ENCODE measurements at regions not wholly inside any gene's neighbourhood (a gene's known extent, or its start where the extent isn't known, plus 50 kb on each side); places are given as distances from the start of the nearest gene placed in this dataset.

DNA sequence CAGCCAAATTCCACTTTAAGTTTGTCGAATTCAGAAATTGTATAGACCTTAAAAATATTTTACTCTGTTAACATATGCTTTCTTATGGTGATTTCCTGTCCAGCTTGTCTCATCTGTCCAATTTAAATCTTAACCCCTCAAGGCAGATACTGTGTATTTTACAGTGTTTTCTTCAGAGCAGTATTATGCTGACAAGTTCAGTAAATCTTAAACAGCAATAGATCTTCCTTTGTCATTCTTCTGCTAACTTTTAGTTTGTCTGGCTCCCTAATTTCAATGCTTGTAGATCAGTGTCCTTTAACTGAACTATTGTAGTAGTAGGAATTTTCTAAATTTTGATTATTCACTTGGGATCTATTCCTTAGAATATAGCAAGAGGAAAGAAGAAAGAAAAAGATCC is 52.8 kb upstream of the MEIS1 start:
- no peak for DNase-seq (ENCODE audit: low read depth, low spot score)

DNA sequence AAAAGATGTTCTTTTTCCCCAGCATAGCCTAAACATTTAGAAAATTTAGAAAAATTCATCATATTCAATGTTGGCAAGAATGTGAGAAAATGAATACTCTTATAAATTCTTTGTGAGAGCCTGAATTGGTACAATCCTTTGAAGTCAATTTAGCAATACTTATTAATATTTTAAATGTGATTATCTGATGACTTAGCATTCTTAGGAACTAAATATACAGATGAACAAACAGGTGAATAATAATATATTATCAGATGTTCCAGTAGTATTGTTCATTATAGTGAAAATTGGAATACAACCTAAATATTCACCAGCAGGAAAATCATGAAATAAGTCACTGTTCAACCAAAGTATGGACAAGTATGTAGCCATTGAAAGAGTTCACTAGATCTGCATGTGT is 55.5 kb upstream of the MEIS1 start:
- no peak for DNase-seq (ENCODE audit: low read depth, low spot score)

GRCh38 chr2:66377832-66378231 is 57.1 kb upstream of the MEIS1 start:
- no peak for DNase-seq (ENCODE audit: low read depth, low spot score)

DNA sequence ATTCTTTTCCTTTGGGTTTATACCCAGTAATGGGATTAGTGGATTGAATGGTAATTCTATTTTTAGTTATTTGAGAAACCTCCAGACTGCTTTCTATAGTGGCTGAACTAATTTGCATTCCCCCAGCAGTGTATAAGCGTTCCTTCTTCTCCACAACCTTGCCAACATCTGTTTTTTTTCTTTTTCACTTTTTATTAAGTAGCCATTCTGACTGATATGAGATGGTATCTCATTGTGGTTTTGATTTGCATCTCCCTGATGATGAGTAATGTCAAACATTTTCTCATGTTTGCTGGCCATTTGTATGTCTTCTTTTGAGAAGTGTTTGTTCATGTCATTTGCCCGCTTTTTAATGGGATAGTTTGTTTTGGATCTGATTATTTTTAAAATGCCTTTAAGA is 64.1 kb upstream of the MEIS1 start:
- DNase-seq (ENCODE audit: low read depth, low spot score): no peak

GRCh38 chr2:66366619-66367018 is 68.3 kb upstream of the MEIS1 start:
- DNase-seq (ENCODE audit: low read depth, low spot score): no peak

DNA sequence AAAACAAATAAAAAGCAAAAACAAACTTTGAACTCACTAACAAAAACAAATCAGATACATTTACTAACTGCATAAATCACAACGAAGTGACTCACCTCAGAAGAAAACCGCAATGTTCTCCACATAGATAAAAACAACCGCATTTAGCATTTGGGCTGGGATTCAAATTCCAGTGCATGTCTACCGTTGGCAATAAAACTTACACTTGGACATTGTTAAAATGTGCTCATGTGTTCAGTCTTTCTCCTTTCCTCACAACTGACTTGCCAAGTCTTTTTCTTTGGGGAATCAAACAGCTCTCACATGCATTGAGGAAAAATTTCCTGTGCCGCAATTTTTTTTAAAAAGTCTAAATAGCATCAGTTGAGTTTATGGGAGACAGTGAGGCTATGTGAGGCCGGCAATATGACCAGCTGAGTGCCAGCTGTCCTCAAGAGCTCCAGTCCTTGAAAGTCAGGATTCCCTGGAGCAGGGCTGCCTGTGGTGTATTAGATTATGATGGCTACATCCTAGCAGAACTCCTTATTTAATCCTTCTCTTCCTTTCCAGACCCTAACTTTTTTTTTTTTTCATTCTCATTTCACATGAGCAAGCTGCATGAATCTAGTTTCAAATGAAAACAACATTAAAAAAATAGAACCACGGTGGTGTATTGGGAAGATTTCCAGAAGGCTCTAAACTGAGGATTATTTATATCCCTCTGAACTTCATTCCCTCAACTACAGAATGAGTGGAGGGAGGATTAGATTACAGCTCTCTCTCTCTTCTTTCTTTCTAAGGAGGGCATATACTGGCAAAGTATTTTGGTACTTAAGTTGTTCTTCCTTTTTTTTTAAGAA is 70.2 kb upstream of the MEIS1 start:
- no peak for DNase-seq (ENCODE audit: low read depth, low spot score)

DNA sequence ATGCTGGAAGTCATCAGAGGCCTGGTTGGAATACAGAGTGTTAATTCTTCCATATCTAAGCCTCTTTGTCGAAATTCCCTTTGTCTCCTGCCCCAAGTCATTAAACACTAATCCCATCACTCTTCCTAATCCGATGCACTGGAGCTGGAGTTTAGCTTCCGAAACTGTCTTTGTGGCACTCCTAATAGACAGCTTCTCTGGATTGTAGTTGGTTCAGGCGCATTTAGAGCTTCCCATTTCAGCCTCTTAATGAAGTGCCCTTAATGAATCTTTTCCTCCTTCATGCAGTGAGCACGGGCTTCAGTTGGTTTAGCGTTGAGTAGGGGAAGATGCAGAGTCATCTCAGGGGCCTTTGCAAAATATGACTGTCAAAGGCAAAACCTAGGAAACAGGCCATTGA is 72.2 kb upstream of the MEIS1 start:
- DNase-seq (ENCODE audit: low read depth, low spot score): no peak

DNA sequence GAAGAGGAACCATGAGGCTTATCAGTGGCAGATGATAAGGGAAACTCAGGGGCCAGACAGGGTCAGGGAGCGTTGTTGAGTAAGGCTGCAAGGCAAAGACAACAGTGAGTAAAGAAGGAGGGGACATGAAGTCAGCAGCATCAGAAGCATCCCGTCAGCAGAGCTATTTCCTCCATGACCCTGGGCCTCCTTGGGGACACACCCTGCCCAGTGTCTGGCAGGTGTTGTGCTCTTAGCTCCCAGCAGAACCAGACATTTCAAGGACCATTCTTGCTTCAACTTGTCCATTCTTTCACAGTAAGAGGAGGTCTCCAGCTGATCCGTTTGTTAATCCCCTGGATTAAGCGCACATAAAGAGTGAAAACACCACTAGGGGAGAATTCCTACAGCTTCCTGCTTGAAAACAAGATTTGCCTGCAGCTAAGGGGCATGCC is 88.7 kb upstream of the MEIS1 start:
- no peak for DNase-seq (ENCODE audit: low read depth, low spot score)

DNA sequence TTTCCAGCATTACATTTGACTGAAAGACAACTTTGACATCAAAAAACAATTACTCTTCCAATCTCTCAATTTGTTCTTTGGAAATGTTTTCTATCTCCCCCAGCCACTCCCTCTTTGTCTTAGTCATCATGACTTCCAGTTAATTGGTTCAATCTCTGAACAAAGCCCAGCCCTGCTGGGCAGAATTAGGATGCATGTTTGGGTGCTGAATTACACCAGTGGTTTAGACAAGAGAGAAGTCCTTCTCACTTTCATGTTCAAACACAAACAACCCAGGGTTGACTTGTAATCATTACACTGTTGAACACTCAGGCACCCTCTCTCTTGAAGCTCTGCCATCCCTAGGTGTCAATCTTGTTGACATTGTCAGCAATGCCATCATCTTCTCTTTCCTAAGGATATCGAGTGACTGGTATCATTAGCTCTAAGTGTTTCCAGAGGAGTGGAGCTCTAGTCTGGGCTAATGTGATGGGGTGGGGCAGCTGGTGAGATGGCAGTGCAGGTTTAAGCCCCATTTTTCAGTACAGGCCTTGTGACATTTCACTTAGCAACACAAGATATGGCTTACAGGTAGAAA is 90.8 kb upstream of the MEIS1 start:
- no peak for DNase-seq (ENCODE audit: low read depth, low spot score)

- no peak for DNase-seq (ENCODE audit: low read depth, low spot score)
These were observed 91.7 kb upstream of the MEIS1 start for GRCh38 chr2:66343259-66343658.

DNA sequence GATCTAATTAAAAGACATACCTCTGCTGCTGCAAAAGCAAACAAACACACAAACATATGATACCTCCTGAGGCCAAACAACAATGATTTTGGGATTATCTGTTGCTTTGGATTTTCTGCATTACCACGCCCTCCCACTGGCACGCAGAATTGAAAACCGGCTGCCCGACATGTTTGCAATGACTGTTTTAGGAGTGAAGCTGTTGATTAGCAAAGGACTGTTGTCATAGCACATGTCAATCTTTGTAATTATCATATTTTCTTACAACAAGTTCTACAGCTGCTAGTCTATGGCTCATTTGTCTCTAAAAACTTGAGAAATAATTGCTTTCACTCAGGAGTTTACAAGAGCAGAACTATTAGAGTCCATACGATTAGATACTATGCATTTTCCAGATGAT is 94.4 kb upstream of the MEIS1 start:
- DNase-seq (ENCODE audit: low read depth, low spot score): no peak

GRCh38 chr2:66334237-66335029 is 100.5 kb upstream of the MEIS1 start:
- DNase-seq (ENCODE audit: low read depth, low spot score): no peak

DNA sequence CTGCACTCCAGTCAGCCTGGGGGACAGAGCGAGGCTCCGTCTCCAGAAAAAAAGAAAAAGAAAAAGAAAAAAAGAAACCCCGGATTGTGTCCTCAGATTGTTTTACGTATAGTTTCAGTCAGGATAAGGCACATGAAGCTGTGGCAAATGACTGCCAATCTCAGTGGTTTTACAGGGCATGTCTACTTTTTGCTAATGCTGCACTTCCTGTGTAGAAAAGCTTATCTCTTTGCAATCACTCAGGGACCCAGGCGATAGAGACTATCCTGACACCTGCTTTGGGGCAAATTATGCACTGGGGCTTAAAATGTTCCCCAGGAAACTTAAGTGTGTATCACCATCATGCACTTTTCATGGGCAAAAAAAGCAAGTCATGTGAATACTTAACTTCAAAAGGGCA is 103.7 kb upstream of the MEIS1 start:
- no peak for DNase-seq (ENCODE audit: low read depth, low spot score)

DNA sequence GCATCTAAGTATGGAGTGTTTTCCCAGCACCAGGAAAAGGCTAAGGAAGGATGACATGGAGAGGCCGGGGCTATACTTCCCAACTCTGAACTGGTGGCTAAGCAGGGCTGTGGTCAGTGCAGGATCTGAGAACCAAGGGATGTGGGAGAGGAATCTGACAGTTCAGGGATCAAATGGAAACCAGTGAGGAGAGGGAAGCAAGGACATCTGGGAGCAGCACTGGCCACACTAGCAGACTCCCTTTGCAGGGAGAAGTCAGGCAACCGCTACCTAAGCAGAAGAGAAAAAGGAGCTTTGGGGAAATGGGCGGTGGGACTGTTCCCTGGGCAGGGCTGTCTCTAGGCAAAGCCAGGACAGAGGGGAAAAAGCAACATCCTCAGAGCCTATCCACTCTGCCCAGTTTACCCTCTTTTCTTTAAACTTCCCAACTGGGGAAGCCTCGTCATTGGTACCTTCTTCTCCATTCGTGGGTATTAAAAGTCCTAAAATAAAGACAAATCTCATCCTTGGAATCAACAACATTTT is 105.8 kb upstream of the MEIS1 start:
- no peak for DNase-seq (ENCODE audit: low read depth, low spot score)

DNA sequence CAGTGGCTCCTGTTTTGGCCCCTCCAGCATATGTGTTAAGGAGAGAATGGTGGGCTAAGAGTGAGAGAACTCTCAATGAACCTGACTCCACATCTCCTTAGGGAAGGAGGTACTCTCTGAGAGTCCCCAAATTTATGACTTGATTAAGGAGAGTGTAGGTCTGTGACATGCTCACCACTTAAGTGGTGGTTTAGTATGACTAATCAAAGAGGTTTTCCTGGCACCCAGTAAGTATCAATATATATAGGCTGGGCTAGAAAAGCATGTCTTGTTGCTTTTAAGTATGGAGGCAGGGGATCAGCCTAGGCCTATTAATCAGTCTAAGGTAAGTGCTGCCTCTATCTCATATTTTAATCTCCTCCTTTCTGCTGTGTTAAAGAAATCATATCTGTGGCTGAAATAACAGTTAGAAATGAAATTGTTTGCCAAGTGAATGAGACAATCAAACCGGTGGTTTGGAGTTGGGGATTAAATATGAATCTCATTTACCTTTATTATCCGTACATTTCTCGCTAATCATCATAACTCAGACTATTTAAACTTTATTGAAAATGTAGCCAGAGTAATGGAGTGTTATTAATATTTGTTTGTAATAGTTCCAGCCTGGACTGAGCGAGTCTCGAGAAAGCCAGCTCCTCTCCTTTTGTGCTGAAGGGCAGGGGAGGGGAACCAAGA is 107.7 kb upstream of the MEIS1 start:
- no peak for DNase-seq (ENCODE audit: low read depth, low spot score)

- DNase-seq (ENCODE audit: low read depth, low spot score): no peak
These were observed 109.9 kb upstream of the MEIS1 start for GRCh38 chr2:66324909-66325528.

DNA sequence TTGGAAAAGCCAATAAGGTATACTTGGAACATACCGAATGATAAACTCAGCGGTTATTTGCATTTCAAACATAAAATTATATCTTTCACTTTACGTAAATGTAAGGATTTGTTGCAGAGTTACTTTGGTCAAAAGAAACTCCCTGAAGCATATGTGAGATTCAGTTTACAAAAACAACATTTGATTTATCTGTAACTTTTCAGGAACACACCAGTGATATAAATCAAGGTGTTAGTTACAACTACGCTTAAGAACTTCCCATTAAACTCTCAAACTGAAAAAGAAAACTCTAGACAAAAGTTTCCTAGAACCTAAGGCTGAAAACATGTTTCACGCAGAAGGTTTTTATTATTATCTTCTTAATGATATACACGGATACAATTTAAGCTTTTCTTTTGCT is 110.6 kb upstream of the MEIS1 start:
- DNase-seq (ENCODE audit: low read depth, low spot score): no peak

DNA sequence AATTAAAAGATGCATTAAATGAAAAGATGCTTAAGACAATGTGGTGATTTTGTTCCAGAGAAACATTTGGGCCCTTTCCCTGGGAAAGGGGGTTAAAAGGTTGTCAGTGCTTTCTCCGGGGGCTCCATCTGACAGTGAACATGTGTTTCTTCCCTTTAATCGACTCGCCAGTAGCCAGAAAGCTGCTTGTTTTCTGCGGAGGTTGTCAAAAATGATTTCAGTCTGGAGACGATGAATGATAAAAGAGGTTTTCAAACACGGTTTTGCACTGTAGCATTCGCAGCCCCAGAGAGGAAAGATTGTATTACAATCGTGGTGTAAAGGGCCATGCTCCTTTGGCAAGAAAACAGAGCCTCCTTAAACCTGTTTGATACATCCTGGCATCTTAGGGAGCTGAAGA is 111.5 kb upstream of the MEIS1 start:
- DNase-seq (ENCODE audit: low read depth, low spot score): no peak

GRCh38 chr2:66322506-66323260 is 112.2 kb upstream of the MEIS1 start:
- DNase-seq (ENCODE audit: low read depth, low spot score): no peak

GRCh38 chr2:66318009-66318561 is 116.8 kb upstream of the MEIS1 start:
- no peak for DNase-seq (ENCODE audit: low read depth, low spot score)
